ENCODE measurements at regions not wholly inside any gene's neighbourhood (a gene's known extent, or its start where the extent isn't known, plus 50 kb on each side); places are given as distances from the start of the nearest gene placed in this dataset.
A peak's percentile ranks its signal among the peaks of the same experiment; 100 is the strongest.

DNA sequence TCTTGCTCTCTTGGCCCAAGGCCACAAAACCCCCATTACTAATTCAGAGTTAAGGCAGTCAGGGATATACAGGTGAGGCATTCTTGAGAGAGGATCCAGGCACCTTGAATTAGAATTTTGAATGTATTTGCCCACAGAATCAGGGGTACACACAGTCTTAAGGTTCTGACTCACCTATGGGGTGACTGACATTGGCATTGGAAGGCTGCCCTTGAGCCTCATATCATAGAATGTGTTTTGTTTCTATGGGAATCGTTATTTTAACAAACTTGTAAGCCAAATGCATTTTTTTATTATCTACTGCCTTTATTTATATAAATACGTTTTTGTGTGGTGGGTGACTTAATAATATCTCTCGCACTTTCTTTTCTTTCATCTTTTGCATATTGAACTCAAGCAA is 218.6 kb upstream of the CITED2 start (continued):
- TF ChIP-seq, protein P1, sequence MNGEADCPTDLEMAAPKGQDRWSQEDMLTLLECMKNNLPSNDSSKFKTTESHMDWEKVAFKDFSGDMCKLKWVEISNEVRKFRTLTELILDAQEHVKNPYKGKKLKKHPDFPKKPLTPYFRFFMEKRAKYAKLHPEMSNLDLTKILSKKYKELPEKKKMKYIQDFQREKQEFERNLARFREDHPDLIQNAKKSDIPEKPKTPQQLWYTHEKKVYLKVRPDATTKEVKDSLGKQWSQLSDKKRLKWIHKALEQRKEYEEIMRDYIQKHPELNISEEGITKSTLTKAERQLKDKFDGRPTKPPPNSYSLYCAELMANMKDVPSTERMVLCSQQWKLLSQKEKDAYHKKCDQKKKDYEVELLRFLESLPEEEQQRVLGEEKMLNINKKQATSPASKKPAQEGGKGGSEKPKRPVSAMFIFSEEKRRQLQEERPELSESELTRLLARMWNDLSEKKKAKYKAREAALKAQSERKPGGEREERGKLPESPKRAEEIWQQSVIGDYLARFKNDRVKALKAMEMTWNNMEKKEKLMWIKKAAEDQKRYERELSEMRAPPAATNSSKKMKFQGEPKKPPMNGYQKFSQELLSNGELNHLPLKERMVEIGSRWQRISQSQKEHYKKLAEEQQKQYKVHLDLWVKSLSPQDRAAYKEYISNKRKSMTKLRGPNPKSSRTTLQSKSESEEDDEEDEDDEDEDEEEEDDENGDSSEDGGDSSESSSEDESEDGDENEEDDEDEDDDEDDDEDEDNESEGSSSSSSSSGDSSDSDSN (IDR thresholded peaks at IDR 0.05; ENCODE audit: borderline replicate concordance in 1 of 2, low read depth in 2 of 2, low read length in 2 of 2): no peak
- no peak for TF ChIP-seq BRCA1 (IDR thresholded peaks at IDR 0.05)
- TF ChIP-seq BRCA1 (CRISPR knock-in tag; IDR thresholded peaks at IDR 0.05): no peak
- TF ChIP-seq KAT2B (IDR thresholded peaks at IDR 0.05; ENCODE audit: low read depth, low read length): no peak
- TF ChIP-seq ZNF12 (CRISPR knock-in tag; IDR thresholded peaks at IDR 0.05): no peak
- TF ChIP-seq ZNF347 (CRISPR knock-in tag; IDR thresholded peaks at IDR 0.05; ENCODE audit: low read depth): no peak
- no peak for TF ChIP-seq ZNF165 (CRISPR knock-in tag; IDR thresholded peaks at IDR 0.05; ENCODE audit: borderline replicate concordance)

DNA sequence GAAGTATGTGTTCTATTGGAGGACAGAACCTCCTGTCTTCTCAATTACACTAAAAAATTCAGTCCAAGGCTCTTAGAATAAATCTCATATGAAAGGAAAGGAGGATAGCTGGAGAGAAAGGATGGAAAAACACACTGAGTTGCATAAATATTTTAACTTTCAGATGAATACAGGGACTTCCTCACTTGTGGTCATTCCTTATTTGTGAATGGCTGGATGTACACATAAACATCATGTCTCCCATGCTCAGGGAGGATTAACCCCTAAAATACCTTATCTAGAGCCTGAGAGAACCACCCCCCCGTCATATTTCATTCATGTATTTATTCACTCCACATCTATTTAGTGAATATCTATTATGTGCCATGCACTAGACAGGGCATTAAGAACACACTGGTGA is 217.6 kb upstream of the CITED2 start:
- H3K4me1 ChIP-seq (replicated peaks in 1 of 2; ENCODE audit: control insufficient read depth in 2 of 2, insufficient read depth in 2 of 2, low read length in 2 of 2): peaks cover 0 to 19% of the 10 kb centered on the region in 2 experiments; a peak in 4 of 5 replicates
- H3K27me3 ChIP-seq (ENCODE audit: control insufficient read depth in 2 of 2, insufficient read depth in 2 of 2, low read length in 2 of 2): no peaks in the 10 kb centered on the region
- intact Hi-C loops (cut with micrococcal nuclease): no loop called here
- in situ Hi-C loops (cut with MboI): no loop called here
- H3K79me2 ChIP-seq (ENCODE audit: control insufficient read depth, insufficient read depth, low read length): no peaks in the 10 kb centered on the region
- ATAC-seq (no peak), FAIRE-seq (no peak), DNase-seq (ENCODE audit: extremely low read depth in 1 of 4, low spot score in 3 of 4) (no peak)
- no peaks in the 10 kb centered on the region for H3K9me3 ChIP-seq (replicated peaks; ENCODE audit: control insufficient read depth, insufficient read depth, low read depth, low read length)
- no peak overlapping the region for H3K9ac ChIP-seq (ENCODE audit: insufficient read depth in 1 of 2, low read depth in 2 of 2, low read length in 2 of 2)
- no peaks in the 10 kb centered on the region for H4K20me1 ChIP-seq (replicated peaks; ENCODE audit: control insufficient read depth, insufficient read depth, low read length)
- no peaks in the 10 kb centered on the region for H3K36me3 ChIP-seq (ENCODE audit: control insufficient read depth, insufficient read depth, low read length)
- H3K4me3 ChIP-seq: no peak overlapping the region
- H3K4me2 ChIP-seq (ENCODE audit: insufficient read depth, low read length): no peak overlapping the region
- WGBS (ENCODE audit: insufficient coverage, low coverage, missing lambda C conversion rate): 63% methylated on average over 1 of the region's 1 CpG
- H2AFZ ChIP-seq (ENCODE audit: low read depth, low read length): 0 out of 2 replicates have a peak overlapping the region, but pooled peaks have one; percentile 53
- POLR2A ChIA-PET: interaction anchor here (1.1 kb wide), 1 partner anchor 9 kb away, joined by 4 read pairs; no protein-coding TSS in a partner anchor
- H3K9me1 ChIP-seq (ENCODE audit: control insufficient read depth, insufficient read depth, low read length): no peaks in the 10 kb centered on the region
- no TSS peak for BruUV-seq (replicated peaks)
- CTCF ChIA-PET (ENCODE audit: low intra/inter-chr PET ratio): no interaction called here
- H3K27ac ChIP-seq (ENCODE audit: extremely low read depth, low read depth, low read length): no peak overlapping the region
- no peak for TF ChIP-seq ELF2 (CRISPR knock-in tag; IDR thresholded peaks at IDR 0.05)
- TF ChIP-seq, protein P2, sequence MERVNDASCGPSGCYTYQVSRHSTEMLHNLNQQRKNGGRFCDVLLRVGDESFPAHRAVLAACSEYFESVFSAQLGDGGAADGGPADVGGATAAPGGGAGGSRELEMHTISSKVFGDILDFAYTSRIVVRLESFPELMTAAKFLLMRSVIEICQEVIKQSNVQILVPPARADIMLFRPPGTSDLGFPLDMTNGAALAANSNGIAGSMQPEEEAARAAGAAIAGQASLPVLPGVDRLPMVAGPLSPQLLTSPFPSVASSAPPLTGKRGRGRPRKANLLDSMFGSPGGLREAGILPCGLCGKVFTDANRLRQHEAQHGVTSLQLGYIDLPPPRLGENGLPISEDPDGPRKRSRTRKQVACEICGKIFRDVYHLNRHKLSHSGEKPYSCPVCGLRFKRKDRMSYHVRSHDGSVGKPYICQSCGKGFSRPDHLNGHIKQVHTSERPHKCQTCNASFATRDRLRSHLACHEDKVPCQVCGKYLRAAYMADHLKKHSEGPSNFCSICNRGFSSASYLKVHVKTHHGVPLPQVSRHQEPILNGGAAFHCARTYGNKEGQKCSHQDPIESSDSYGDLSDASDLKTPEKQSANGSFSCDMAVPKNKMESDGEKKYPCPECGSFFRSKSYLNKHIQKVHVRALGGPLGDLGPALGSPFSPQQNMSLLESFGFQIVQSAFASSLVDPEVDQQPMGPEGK (CRISPR knock-in tag; IDR thresholded peaks at IDR 0.05; ENCODE audit: borderline replicate concordance): no peak
- no peak for TF ChIP-seq MAFF (IDR thresholded peaks at IDR 0.05; ENCODE audit: low read length)
- TF ChIP-seq, protein P3, sequence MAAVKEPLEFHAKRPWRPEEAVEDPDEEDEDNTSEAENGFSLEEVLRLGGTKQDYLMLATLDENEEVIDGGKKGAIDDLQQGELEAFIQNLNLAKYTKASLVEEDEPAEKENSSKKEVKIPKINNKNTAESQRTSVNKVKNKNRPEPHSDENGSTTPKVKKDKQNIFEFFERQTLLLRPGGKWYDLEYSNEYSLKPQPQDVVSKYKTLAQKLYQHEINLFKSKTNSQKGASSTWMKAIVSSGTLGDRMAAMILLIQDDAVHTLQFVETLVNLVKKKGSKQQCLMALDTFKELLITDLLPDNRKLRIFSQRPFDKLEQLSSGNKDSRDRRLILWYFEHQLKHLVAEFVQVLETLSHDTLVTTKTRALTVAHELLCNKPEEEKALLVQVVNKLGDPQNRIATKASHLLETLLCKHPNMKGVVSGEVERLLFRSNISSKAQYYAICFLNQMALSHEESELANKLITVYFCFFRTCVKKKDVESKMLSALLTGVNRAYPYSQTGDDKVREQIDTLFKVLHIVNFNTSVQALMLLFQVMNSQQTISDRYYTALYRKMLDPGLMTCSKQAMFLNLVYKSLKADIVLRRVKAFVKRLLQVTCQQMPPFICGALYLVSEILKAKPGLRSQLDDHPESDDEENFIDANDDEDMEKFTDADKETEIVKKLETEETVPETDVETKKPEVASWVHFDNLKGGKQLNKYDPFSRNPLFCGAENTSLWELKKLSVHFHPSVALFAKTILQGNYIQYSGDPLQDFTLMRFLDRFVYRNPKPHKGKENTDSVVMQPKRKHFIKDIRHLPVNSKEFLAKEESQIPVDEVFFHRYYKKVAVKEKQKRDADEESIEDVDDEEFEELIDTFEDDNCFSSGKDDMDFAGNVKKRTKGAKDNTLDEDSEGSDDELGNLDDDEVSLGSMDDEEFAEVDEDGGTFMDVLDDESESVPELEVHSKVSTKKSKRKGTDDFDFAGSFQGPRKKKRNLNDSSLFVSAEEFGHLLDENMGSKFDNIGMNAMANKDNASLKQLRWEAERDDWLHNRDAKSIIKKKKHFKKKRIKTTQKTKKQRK (IDR thresholded peaks at IDR 0.05; ENCODE audit: borderline replicate concordance, low read depth, low read length): no peak
- TF ChIP-seq ELF4 (CRISPR knock-in tag; IDR thresholded peaks at IDR 0.05): no peak
- TF ChIP-seq CCNT2 (IDR thresholded peaks at IDR 0.05; ENCODE audit: borderline replicate concordance, extremely low read depth, insufficient read length, low read depth, low read length): no peak
- TF ChIP-seq ZFP36 (IDR thresholded peaks at IDR 0.05; ENCODE audit: low read depth, low read length, partially characterized antibody): no peak

Measured in K562 (cell line).